ENCODE measurements at regions not wholly inside any gene's neighbourhood (a gene's known extent, or its start where the extent isn't known, plus 50 kb on each side); places are given as distances from the start of the nearest gene placed in this dataset.

GRCh38 chr13:59269476-59269875 is 894.3 kb downstream of the DIAPH3 start:
- TF ChIP-seq CTCF (conservative IDR thresholded peaks at IDR 0.05; ENCODE audit: low read length) (no peak), EZH2phosphoT487 (IDR thresholded peaks at IDR 0.05; ENCODE audit: borderline replicate concordance) (no peak)
- no peak overlapping the region for H3K4me3 ChIP-seq (ENCODE audit: low read length, poor library complexity, severe bottlenecking)

GRCh38 chr13:59270327-59270726 is 893.4 kb downstream of the DIAPH3 start:
- Histone ChIP-seq H3K27me3 (ENCODE audit: insufficient read depth, low read length, poor library complexity, severe bottlenecking) (no peaks in the 10 kb centered on the region), H3K9me3 (ENCODE audit: insufficient read depth, low read depth, low read length) (no peaks in the 10 kb centered on the region), H3F3A (ENCODE audit: low read depth) (no peaks in the 10 kb centered on the region), H3K9ac (ENCODE audit: low read depth, low read length, poor library complexity, severe bottlenecking) (no peak overlapping the region), H3K4me3 (ENCODE audit: low read length, poor library complexity, severe bottlenecking) (no peak overlapping the region), H3K36me3 (ENCODE audit: insufficient read depth, low read length) (no peaks in the 10 kb centered on the region), H3K4me2 (ENCODE audit: low read depth, low read length, poor library complexity, severe bottlenecking) (no peak overlapping the region), H3K4me1 (ENCODE audit: insufficient read depth, low read length, poor library complexity, severe bottlenecking) (no peaks in the 10 kb centered on the region), H3K79me2 (ENCODE audit: insufficient read depth, low read length) (no peaks in the 10 kb centered on the region), H2AFZ (ENCODE audit: low read length) (no peak overlapping the region), H4K20me1 (ENCODE audit: insufficient read depth, low read length, poor library complexity, severe bottlenecking) (no peaks in the 10 kb centered on the region), H3K9me2 (replicated peaks; ENCODE audit: low read depth, low read length) (no peaks in the 10 kb centered on the region)
- TF ChIP-seq CTCF (conservative IDR thresholded peaks at IDR 0.05; ENCODE audit: low read length) (no peak), EZH2phosphoT487 (IDR thresholded peaks at IDR 0.05; ENCODE audit: borderline replicate concordance) (no peak)

More at GRCh38 chr13:59269476-59269875, 894.3 kb downstream of the DIAPH3 start:
- Histone ChIP-seq H2AFZ (ENCODE audit: low read length) (no peak overlapping the region), H3K9ac (ENCODE audit: low read depth, low read length, poor library complexity, severe bottlenecking) (no peak overlapping the region), H3K9me2 (replicated peaks; ENCODE audit: low read depth, low read length) (no peaks in the 10 kb centered on the region), H4K20me1 (ENCODE audit: insufficient read depth, low read length, poor library complexity, severe bottlenecking) (no peaks in the 10 kb centered on the region), H3K79me2 (ENCODE audit: insufficient read depth, low read length) (no peaks in the 10 kb centered on the region), H3K4me1 (ENCODE audit: insufficient read depth, low read length, poor library complexity, severe bottlenecking) (no peaks in the 10 kb centered on the region), H3K36me3 (ENCODE audit: insufficient read depth, low read length) (no peaks in the 10 kb centered on the region), H3K9me3 (ENCODE audit: insufficient read depth, low read depth, low read length) (no peaks in the 10 kb centered on the region), H3F3A (ENCODE audit: low read depth) (no peaks in the 10 kb centered on the region), H3K4me2 (ENCODE audit: low read depth, low read length, poor library complexity, severe bottlenecking) (no peak overlapping the region), H3K27me3 (ENCODE audit: insufficient read depth, low read length, poor library complexity, severe bottlenecking) (no peaks in the 10 kb centered on the region)

- Histone ChIP-seq H3K4me1 (ENCODE audit: insufficient read depth, low read length, poor library complexity, severe bottlenecking) (no peaks in the 10 kb centered on the region), H3K4me3 (ENCODE audit: low read length, poor library complexity, severe bottlenecking) (no peak overlapping the region), H3K27me3 (ENCODE audit: insufficient read depth, low read length, poor library complexity, severe bottlenecking) (no peaks in the 10 kb centered on the region), H3K9ac (ENCODE audit: low read depth, low read length, poor library complexity, severe bottlenecking) (no peak overlapping the region), H3K79me2 (ENCODE audit: insufficient read depth, low read length) (no peaks in the 10 kb centered on the region), H4K20me1 (ENCODE audit: insufficient read depth, low read length, poor library complexity, severe bottlenecking) (no peaks in the 10 kb centered on the region), H2AFZ (ENCODE audit: low read length) (no peak overlapping the region), H3K9me3 (ENCODE audit: insufficient read depth, low read depth, low read length) (no peaks in the 10 kb centered on the region), H3F3A (ENCODE audit: low read depth) (no peaks in the 10 kb centered on the region), H3K4me2 (ENCODE audit: low read depth, low read length, poor library complexity, severe bottlenecking) (no peak overlapping the region), H3K9me2 (replicated peaks; ENCODE audit: low read depth, low read length) (no peaks in the 10 kb centered on the region), H3K36me3 (ENCODE audit: insufficient read depth, low read length) (no peaks in the 10 kb centered on the region)
- TF ChIP-seq EZH2phosphoT487 (IDR thresholded peaks at IDR 0.05; ENCODE audit: borderline replicate concordance) (no peak), CTCF (conservative IDR thresholded peaks at IDR 0.05; ENCODE audit: low read length) (no peak)
Observed at GRCh38 chr13:59274958-59275727, 888.6 kb downstream of the DIAPH3 start.
